HG02973 (cell line): ENCODE measurements at regions not wholly inside any gene's neighbourhood (a gene's known extent, or its start where the extent isn't known, plus 50 kb on each side); places are given as distances from the start of the nearest gene placed in this dataset.
A peak's percentile ranks its signal among the peaks of the same experiment; 100 is the strongest.

Experiments
- ATAC-seq: cut with Tn5 transposase; IDR thresholded peaks from one replicate; pipeline ENCODE4 v1.9.1; 2021; ENCODE audit warnings: moderate library complexity; ENCODE audit not compliant: unreplicated experiment

GRCh38 chr11:57100638-57101331, 81.0 kb upstream of the LRRC55 start:
- no peak for ATAC-seq

- ATAC-seq = no peak
Observed at GRCh38 chr11:57103899-57104605, 77.7 kb upstream of the LRRC55 start.

- no peak for ATAC-seq
Observed at GRCh38 chr11:57109331-57109730, 72.4 kb upstream of the LRRC55 start.

- no peak for ATAC-seq
Observed at GRCh38 chr11:57111619-57112018, 70.1 kb upstream of the LRRC55 start.

- peak; percentile 66 for ATAC-seq
Observed at GRCh38 chr11:57116654-57117053, 65.1 kb upstream of the LRRC55 start.

- ATAC-seq = no peak
Observed at GRCh38 chr11:57120192-57120965, 61.4 kb upstream of the LRRC55 start.

GRCh38 chr11:57121996-57122395, 59.8 kb upstream of the LRRC55 start:
- ATAC-seq = no peak

- ATAC-seq = no peak
Observed at GRCh38 chr11:57123590-57123989, 58.2 kb upstream of the LRRC55 start.

GRCh38 chr11:57124505-57124904, 57.2 kb upstream of the LRRC55 start:
- ATAC-seq = no peak

GRCh38 chr11:57124917-57125316, 56.8 kb upstream of the LRRC55 start:
- ATAC-seq = no peak

- ATAC-seq = no peak
Observed at GRCh38 chr11:57126766-57127400, 54.9 kb upstream of the LRRC55 start.

- no peak for ATAC-seq
Observed at GRCh38 chr11:57131080-57131790, 50.5 kb upstream of the LRRC55 start.
